GM23248 (cell line): ENCODE measurements at regions not wholly inside any gene's neighbourhood (a gene's known extent, or its start where the extent isn't known, plus 50 kb on each side); places are given as distances from the start of the nearest gene placed in this dataset.

Experiments
- EZH2 ChIP-seq: fragments of 200-600 bp; sonication (generic); IDR thresholded peaks from 2 replicates; pipeline ENCODE4 v1.6.1; 2018; ENCODE audit warnings: antibody characterized with exemption, mild to moderate bottlenecking; ENCODE audit not compliant: insufficient read depth, poor library complexity, severe bottlenecking
- EZH2phosphoT487 ChIP-seq: fragments of 200-600 bp; sonication (generic); IDR thresholded peaks from 2 replicates; pipeline ENCODE4 v1.6.1; 2018; ENCODE audit warnings: antibody characterized with exemption, moderate library complexity, mild to moderate bottlenecking, low read depth; ENCODE audit not compliant: insufficient read depth

DNA sequence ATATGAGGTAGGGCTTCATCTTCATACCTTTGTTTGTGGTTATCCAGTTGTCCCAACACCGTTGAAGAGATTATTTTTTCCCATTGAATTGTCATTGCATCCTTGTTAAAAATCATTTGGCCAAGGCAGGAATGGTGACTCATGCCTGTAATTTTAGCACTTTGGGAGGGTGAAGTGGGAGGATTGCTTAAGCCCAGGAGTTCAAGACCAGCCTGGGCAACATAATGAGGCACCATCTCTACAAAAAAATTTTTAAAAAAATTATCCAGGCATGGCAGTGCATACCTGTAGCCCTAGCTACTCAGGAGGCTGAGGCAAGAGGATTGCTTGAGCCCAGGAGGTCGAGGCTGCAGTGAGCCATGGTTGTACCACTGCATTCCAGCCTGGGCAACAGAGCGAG lies 223.9 kb downstream of the TANC2 start:
- TF ChIP-seq EZH2phosphoT487 = no peak
- TF ChIP-seq EZH2 = no peak
